Ascending aorta (tissue), 2 donors: ENCODE measurements at regions not wholly inside any gene's neighbourhood (a gene's known extent, or its start where the extent isn't known, plus 50 kb on each side); places are given as distances from the start of the nearest gene placed in this dataset.

Source experiments
- DNase-seq, 2 donors: peaks; one replicate each; pipeline ENCODE4 v3.0.0-alpha.2; 2019; ENCODE audit warnings: low spot score in 2 of 2
- H3K27ac ChIP-seq, 2 donors: fragments of 200-600 bp; sonication (generic); one replicate each; pipeline ENCODE4 v1.5.1; 2016 to 2017; ENCODE audit warnings: mild to moderate bottlenecking in 1 of 2
- H3K27me3 ChIP-seq: fragments of 200-600 bp; sonication (generic); one replicate; pipeline ENCODE4 v1.5.1; 2017
- H3K36me3 ChIP-seq, 2 donors: fragments of 200-600 bp; sonication (generic); one replicate each; pipeline ENCODE4 v1.5.1; 2016
- H3K4me1 ChIP-seq, 2 donors: fragments of 200-600 bp; sonication (generic); one replicate each; pipeline ENCODE4 v1.5.1; 2016 to 2017; ENCODE audit warnings: mild to moderate bottlenecking in 1 of 2
- H3K4me3 ChIP-seq, 2 donors: fragments of 200-600 bp; sonication (generic); one replicate each; pipeline ENCODE4 v1.5.1; 2016 to 2017; ENCODE audit warnings: mild to moderate bottlenecking in 1 of 2
- H3K9me3 ChIP-seq, 2 donors: fragments of 200-600 bp; sonication (generic); one replicate each; pipeline ENCODE4 v1.5.1; 2016
- intact Hi-C: fragments of 100-400 bp; cut with DNase I; formaldehyde crosslinking; loops from one replicate; pipeline ENCODE4 v1.15.1; 2023
- TF ChIP-seq, protein P1 (sequence below), 3 experiments: fragments of 200-600 bp in 2 of 3; fragments of 450-650 bp in 1 of 3; sonication (generic) in 2 of 3; IDR thresholded peaks; one replicate each; pipeline ENCODE4 v1.5.1; 2016 to 2019; ENCODE audit warnings: antibody characterized with exemption in 3 of 3, mild to moderate bottlenecking in 1 of 3, moderate library complexity in 1 of 3

DNA sequence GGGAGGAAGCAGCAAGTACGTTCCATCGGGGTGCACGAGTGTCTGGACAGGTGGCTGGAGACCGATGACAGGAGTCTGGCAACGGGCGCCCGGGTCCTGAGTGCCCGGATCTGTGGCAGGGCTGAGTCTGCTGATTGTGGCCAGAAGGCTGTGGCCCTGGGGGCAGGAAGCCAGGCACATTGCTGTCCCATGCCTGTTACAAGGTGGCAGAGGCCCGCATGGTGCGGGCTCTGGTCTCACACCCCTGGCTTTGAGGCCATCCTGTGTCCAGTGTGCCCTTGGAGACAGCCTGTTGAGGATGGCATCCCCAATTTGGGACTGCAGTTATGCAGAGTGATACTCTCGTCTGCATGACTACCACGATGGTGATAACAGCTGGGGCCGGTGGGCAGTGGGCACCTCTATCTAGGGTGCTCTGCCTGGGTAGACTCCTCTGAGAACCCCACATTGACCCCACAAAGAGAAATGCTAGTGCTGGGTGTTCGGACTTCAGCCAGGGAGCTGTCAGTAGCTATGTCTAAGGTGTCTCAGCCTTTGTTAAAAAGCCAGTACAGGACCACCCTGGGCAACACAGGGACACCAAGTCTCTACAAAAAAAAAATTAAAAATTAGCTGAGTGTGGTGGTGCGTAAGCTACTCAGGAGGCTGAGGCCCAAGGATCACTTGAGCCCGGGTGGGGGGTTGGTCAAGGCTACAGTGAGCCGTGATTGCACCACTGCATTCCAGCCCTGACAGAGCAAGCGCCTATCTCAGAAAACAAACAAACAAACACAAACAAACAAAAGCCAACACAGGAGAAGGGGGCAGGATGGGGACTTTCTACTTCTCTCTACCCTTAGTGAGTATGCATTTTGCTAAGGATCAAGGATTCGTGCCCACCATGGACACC lies 88.3 kb downstream of the RHOB start:
- no peaks in the 10 kb centered on the region for H3K36me3 ChIP-seq
- H3K4me3 ChIP-seq = no peak overlapping the region
- intact Hi-C loops = no loop called here
- no peak for DNase-seq
- no peaks in the 10 kb centered on the region for H3K27me3 ChIP-seq
- H3K27ac ChIP-seq = no peak overlapping the region
- TF ChIP-seq, protein P1, sequence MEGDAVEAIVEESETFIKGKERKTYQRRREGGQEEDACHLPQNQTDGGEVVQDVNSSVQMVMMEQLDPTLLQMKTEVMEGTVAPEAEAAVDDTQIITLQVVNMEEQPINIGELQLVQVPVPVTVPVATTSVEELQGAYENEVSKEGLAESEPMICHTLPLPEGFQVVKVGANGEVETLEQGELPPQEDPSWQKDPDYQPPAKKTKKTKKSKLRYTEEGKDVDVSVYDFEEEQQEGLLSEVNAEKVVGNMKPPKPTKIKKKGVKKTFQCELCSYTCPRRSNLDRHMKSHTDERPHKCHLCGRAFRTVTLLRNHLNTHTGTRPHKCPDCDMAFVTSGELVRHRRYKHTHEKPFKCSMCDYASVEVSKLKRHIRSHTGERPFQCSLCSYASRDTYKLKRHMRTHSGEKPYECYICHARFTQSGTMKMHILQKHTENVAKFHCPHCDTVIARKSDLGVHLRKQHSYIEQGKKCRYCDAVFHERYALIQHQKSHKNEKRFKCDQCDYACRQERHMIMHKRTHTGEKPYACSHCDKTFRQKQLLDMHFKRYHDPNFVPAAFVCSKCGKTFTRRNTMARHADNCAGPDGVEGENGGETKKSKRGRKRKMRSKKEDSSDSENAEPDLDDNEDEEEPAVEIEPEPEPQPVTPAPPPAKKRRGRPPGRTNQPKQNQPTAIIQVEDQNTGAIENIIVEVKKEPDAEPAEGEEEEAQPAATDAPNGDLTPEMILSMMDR (IDR thresholded peaks at IDR 0.05) = no peak
- peaks cover 4 to 13% of the 10 kb centered on the region in 2 donors for H3K4me1 ChIP-seq
- H3K9me3 ChIP-seq = no peaks in the 10 kb centered on the region

DNA sequence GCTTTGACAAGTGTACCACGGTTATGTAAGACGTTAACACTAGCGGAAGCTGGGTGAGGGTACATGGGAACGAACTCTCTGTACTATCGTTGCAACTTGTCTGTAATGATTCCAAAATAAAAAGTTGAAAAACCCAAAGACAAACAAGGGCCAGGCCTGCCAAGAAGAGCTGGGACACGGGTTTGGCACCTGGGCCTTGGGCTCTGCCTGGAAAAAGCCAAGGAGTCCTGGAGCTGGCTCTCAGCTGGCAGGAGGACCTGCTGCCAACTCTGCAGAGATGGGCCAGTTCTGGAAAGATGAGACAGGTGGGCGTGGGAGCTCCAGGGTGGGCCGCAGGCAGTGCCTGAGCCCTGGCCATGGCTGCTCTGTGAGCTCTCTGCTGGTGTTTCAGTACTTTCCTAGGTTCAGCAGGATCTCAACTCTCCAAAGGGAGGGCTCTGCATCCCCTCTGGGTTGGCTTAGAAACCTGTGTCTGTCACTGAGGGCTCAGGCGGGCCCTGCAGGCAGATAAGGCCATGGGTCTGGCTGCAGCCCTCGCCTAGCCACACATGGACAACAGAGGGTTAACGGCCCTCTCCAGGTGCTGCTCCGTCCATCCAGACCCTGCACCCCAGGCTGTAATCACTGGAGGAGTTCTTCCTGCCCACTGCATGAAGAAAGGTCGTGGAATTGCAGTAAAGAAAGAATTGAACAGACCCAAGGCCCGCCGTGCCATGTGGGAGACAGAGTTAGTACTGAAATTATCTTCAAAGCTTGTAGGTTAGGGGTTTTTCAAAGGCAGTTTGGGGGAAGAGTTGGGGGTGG lies 89.9 kb downstream of the RHOB start:
- no peak for DNase-seq
- Histone ChIP-seq H3K36me3 (no peaks in the 10 kb centered on the region), H3K27ac (peak overlapping the region; percentile 1 to 38), H3K27me3 (no peaks in the 10 kb centered on the region), H3K4me3 (no peak overlapping the region), H3K4me1 (peaks cover 4 to 13% of the 10 kb centered on the region in 2 donors), H3K9me3 (no peaks in the 10 kb centered on the region)
- TF ChIP-seq, protein P1 (IDR thresholded peaks at IDR 0.05) = no peak
- intact Hi-C loops = no loop called here

DNA sequence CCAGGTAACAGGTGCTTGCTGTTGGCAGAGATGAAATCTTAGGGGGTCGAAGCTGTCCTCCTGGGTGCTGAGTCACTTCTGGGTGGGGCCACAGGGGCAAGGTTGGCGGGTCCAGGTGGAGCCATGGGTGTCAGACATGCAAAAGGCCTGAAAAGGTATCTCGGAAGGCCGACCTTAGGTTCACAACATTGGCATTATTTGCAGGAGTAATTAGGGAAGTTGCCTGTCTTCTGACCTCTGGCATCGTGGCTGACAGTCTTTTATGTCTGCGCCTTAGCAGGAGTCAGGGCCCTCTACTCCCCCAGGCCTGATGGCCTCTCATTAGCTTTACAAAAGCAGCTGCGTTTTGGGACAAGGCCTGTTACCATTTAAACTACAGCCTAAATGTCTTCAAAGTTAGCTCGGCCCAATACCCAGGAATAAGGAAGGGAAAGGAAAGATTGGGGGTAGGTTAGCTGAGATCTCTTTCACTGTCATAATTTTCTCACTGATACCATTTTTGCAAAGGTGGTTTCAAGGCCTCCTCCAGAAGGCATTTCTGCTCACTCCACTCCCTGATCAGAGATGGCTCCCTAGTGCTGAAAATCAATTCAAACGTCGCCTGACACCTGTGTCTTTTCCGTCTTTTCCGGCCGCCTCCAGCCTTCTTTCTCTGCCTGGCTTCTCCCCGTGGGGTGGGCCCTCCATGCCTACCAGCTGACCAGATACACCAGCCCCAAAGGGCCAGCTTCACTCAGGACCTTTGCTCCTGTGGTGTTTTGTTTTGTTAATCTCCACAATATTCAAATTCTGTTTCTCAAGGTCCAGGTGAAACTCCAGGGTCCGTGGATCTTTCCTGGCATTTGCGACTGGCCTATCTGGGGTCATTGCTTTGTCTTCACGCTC lies 90.8 kb downstream of the RHOB start:
- DNase-seq = no peak
- peaks cover 4 to 13% of the 10 kb centered on the region in 2 donors for H3K4me1 ChIP-seq
- TF ChIP-seq, protein P1 (IDR thresholded peaks at IDR 0.05) = no peak
- H3K27ac ChIP-seq = no peak overlapping the region
- intact Hi-C loops = no loop called here
- no peaks in the 10 kb centered on the region for H3K9me3 ChIP-seq
- H3K27me3 ChIP-seq = no peaks in the 10 kb centered on the region
- H3K4me3 ChIP-seq = no peak overlapping the region
- H3K36me3 ChIP-seq = no peaks in the 10 kb centered on the region

DNA sequence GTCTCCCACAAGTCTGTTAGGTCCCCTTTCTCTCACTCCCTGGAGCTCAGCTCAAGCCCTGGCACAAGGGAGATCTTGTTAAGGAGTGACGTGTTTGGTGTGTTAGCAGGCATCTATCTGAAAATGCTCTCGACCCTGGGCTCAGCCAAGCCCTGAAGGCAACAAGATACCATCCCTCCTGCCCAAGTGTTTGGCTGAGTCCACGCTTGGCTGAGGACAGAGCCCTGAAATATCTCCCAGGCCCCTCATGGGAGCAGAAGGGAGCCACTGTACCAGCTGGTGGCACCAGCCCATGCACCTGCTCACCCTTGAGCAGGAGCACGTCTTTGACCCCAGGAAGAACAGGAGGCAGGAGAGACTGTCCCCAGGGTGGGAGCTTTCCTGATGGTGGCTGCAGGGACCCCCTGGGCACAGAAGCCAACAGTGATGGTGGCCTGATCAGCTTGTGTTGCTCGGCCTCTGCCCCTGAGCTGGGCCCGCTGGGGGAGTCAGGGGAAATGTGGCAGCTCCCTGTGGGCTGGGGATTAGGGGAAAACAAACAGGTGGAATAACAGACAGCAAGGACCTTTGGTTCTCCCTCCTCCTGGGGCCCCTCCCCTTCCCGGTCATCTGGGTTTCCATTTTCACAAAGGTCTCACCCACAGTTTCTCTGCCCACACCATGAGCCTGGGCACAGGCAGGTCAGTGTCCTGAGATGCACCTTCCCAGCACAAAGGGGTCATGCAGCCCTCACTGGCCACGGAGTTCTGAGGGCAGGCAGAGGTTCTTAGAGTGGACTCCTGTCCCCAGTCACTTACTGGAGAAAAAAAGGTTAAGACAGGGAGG lies 91.6 kb downstream of the RHOB start:
- H3K4me1 ChIP-seq = peaks cover 4 to 13% of the 10 kb centered on the region in 2 donors
- H3K27ac ChIP-seq = no peak overlapping the region
- TF ChIP-seq, protein P1 (IDR thresholded peaks at IDR 0.05) = no peak
- DNase-seq = no peak
- no peaks in the 10 kb centered on the region for H3K36me3 ChIP-seq
- intact Hi-C loops = no loop called here
- H3K9me3 ChIP-seq = no peaks in the 10 kb centered on the region
- H3K4me3 ChIP-seq = no peak overlapping the region
- H3K27me3 ChIP-seq = no peaks in the 10 kb centered on the region
